GM21786 (cell line): ENCODE measurements at regions not wholly inside any gene's neighbourhood (a gene's known extent, or its start where the extent isn't known, plus 50 kb on each side); places are given as distances from the start of the nearest gene placed in this dataset.

ENCODE experiments used
- ATAC-seq: cut with Tn5 transposase; IDR thresholded peaks from one replicate; pipeline ENCODE4 v1.9.1; 2021; ENCODE audit not compliant: unreplicated experiment

DNA sequence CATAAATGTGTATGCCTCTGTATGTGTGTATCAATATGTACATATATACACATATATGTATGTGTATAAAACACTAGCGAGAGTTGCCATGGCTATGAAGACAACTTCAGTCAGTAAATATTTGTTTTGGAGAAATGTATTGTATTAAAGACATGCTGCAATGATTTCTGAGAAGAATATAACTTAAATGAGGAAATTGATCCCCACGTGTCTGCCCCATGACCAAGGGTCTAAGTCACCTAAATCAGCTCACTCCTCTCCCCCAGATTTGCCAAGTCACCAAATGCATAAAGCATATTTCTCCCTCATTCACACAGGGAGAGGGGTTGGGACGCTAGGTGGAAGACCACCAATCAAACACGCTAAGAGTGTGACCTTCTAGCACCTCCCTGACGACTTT, 58.3 kb upstream of the LYST start:
- ATAC-seq, result no peak

DNA sequence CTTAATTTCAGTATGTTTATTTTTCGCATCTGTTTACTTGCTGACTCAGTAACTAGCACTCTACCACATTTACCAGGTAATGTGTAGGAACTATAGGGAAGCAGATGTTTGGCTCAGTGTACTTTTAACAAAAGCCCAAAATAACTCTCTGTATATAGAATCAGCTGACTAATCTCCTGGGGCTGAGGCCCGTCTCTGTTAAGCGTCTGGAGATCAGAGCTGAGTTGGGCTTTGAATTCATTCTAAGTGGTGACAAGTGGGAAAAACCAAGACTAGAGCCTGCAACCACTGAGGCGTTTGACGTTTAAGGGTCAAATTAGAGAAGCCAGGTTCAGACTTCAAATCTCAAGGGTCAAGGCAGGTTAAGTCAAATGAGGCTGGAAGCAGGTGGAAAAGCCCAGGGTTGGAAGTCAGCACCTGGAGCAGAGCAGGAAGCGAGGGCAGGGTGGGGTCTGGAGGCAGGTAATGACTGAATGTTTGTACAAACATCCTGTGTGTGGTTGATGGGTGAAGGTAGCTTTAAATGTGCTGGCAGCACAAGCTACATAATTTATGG, 56.8 kb upstream of the LYST start:
- ATAC-seq, result peak; percentile 68

DNA sequence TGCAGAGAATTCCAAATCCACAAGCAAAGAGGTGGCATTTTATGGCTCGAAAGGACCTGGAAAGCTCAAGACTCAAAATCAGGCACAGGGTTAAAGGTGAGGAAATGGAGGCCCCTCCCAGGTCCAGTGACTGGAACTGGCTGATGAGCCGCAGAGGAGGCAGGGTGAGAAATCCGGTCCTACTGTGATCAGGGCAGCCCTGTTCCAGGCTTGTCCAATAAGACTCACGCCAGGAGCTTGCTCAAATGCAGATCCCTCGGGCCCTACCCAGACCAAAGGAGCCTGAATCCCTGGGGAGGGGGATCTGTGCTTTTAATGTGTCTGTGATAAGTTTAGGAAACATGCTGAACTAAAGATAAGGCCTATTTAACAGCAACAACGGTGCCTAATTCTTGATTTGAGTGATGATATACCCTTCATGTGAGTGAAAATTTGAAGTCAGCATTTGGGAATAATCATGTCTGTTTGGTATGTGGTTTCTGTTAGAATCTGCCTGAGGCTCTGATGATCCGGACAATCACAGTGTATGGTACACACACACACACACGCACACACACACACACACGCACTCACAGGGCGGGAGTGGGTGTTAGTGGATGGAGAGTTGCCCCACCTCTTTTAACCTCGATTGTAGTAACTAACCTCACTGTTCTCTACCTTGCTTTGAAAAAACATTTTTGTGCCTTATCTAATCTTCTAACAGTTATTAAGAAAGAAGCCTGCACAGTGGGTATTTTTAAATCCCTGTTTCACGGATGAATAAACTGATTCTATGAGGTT, 54.1 kb upstream of the LYST start:
- ATAC-seq, result no peak

DNA sequence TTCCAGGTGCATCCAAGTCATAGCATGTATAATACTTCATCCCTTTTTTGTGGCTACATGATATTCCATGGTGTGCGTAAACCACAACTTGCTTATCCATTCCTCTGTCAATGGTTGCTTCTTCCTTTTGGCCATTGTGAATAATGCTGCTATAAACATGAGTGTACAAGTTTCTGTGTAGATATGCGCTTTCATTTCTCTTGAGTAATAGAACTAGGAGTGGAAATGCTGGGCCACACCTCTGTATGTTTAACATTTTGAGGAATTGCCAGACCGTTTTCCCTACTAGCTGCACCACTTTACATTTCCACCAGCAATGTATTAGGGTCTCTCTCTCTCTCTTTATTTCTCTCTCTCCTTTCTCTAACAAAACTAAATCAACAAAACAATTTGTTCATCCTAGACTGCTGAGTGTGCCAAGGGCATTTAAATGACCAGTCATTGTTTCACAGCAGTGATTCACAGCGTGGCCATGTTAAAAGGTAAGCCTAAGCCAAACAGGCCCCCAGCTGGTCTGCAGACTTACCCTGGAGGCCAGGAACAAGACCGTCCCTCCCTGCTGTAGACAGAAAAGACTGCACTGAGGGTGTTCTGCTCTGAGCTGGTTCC, 53.2 kb upstream of the LYST start:
- no peak for ATAC-seq

DNA sequence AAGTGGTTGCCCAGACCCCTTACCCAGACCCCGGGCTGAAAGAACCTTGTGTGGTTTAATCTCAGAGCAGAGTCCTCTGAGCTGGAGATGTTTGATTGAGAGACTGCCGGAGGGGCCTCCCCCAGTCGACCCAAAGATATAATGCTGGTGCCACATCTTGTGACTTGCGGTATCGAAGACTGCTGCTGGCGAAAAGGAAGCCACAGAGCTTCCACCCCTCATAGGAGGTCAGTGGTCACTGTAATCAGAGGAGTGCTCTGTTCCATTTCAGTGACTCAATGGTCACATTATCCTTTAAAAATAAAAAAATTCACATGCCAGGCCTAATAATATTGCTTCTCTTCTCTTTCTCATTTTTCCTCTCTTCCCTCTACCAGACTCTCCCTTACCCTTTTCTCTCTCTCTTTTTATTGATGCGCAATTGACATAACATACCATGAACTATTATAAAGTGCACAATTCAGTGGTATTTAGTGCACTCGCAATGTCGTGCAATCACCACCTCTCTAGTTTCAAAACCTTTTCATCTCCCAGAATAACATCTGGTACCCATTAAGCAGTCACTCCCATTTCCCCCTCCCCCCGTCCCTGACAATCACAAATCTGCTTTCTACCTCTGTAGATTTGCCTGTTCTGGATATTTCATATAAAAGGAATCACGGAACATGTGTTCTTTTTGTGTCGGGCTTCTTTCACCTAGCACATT, 52.6 kb upstream of the LYST start:
- no peak for ATAC-seq

DNA sequence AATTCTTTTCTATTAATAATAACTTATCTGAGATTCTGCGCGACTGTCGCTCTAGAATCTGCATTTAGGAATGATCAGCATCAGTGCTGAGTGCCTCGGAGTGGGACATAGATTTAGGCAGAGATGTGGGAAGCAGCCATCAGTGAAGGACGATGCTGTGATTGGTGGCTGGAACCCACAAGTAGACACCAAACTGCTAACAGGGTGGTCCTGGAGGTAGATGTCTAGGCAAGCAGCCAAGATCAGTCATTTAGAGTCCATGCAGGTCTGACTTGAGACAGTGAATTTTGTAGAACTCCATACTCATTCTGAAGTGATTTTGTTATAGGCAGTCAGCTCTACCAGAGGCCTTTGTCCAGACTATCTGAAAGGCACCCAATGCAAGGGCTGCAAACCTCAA, 51.8 kb upstream of the LYST start:
- no peak for ATAC-seq

DNA sequence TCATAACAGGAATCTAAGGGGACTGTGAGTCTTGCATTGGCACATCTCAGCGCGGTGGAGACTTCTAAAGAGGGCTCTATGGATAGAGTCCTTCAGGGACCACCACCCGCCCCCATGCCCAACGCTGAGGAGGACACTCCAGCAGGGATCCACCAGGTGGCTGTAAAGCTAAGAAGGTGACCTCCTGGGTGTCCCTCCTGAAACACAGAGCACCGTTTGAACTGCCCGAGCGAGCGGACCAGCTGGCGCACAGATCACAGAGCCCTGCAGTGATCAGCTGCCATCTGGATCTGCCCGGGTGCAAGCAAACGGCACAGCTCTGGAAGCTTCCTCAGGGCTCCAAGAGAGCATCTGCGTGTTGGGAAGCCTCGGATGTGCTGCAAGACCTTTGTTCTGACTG, 51.3 kb upstream of the LYST start:
- no peak for ATAC-seq

DNA sequence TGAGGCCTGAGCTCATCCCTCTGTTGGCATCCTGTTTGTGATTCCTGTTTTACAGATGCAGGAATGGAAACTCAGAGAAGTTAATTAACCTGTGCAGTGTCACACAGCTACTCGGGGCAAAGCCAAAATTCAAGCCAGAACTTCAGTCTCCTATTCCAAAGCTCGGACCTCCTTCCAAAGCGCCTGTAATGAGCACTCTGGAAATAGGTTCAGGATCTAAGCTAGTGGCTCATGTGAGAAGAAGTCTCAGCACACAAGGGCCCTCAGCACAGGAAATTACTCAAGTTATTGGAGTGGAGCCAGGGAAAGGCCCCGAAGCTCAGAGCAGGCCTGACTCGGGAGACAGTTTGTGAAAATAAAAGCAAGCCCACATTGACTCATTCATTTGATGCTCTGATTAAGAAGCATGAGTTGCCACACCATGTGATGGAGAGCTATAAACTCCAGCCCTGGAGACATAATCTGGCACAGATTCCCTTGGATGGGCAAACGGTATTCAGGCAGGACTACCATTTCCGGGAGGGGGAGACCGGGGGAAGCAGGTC, 50.6 kb upstream of the LYST start:
- peak; percentile 88 for ATAC-seq
